ENCODE measurements at regions not wholly inside any gene's neighbourhood (a gene's known extent, or its start where the extent isn't known, plus 50 kb on each side); places are given as distances from the start of the nearest gene placed in this dataset.

- TF ChIP-seq POLR2A (IDR thresholded peaks at IDR 0.05) (no peak), CTCF (IDR thresholded peaks at IDR 0.05) (no peak)
Observed at GRCh38 chr9:84218322-84218721, 122.2 kb downstream of the SLC28A3 start.
